ENCODE measurements at regions not wholly inside any gene's neighbourhood (a gene's known extent, or its start where the extent isn't known, plus 50 kb on each side); places are given as distances from the start of the nearest gene placed in this dataset.

DNA sequence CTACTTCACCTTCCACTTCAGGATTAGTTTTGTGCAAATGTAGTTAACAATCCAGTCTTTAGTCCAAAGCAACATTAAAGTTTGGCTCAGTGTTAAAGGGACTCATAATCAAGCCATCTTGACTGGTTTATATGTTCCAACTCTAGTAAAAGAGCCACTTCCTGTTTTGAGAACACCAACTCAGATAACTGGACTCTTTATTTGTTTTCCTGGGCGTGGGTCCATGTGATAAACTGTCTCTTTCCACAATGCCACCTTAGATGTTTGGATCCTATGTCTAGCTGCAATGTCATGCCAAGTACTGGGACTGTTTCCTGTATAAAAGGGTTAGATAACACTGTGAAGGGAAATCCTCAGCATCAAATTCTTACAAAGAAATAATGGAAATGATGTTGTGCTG lies 545.0 kb downstream of the PYDC2 start:
- Histone ChIP-seq H3K9me3 (no peaks in the 10 kb centered on the region), H3K27me3 (no peaks in the 10 kb centered on the region), H3K36me3 (ENCODE audit: low read depth, missing control alignments) (no peaks in the 10 kb centered on the region), H3K4me3 (no peak overlapping the region), H3K4me1 (no peaks in the 10 kb centered on the region), H3K27ac (no peak overlapping the region)
- no peak for DNase-seq
- TF ChIP-seq POLR2A (IDR thresholded peaks at IDR 0.05), result no peak
- TF ChIP-seq, protein P1, sequence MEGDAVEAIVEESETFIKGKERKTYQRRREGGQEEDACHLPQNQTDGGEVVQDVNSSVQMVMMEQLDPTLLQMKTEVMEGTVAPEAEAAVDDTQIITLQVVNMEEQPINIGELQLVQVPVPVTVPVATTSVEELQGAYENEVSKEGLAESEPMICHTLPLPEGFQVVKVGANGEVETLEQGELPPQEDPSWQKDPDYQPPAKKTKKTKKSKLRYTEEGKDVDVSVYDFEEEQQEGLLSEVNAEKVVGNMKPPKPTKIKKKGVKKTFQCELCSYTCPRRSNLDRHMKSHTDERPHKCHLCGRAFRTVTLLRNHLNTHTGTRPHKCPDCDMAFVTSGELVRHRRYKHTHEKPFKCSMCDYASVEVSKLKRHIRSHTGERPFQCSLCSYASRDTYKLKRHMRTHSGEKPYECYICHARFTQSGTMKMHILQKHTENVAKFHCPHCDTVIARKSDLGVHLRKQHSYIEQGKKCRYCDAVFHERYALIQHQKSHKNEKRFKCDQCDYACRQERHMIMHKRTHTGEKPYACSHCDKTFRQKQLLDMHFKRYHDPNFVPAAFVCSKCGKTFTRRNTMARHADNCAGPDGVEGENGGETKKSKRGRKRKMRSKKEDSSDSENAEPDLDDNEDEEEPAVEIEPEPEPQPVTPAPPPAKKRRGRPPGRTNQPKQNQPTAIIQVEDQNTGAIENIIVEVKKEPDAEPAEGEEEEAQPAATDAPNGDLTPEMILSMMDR (IDR thresholded peaks at IDR 0.05), result no peak
- intact Hi-C loops (cut with DNase I; ENCODE audit: low total_unique reads), result no loop called here
- WGBS, 2 donors, result 18 to 29% methylated on average over 1 of the region's 1 CpG

DNA sequence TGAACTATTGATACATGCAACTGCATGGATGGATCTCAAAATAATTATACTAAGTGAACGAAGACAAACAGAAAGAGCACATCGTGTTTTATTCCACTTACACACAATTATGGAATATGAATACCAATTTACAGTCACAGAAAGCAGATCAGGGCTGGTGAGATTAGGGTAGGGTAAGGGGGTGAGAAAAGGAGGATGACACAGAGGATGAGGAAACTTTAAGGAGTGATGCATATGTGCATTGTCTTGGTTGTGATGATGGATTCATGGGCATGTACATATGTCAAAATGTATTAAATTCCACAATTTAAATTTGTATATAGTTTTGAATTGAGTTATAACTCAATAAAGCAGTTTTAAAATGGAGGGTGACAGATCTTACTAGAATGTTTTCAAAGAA lies 548.9 kb downstream of the PYDC2 start:
- 80 to 87% methylated on average over 2 of the region's 2 CpGs for WGBS, 2 donors
- no peak overlapping the region for H3K27ac ChIP-seq
- H3K4me3 ChIP-seq, result no peak overlapping the region
- H3K36me3 ChIP-seq (ENCODE audit: low read depth, missing control alignments), result no peaks in the 10 kb centered on the region
- no peak for DNase-seq
- no peaks in the 10 kb centered on the region for H3K27me3 ChIP-seq
- no peaks in the 10 kb centered on the region for H3K4me1 ChIP-seq
- no peaks in the 10 kb centered on the region for H3K9me3 ChIP-seq
- TF ChIP-seq POLR2A (IDR thresholded peaks at IDR 0.05), result no peak
- intact Hi-C loops (cut with DNase I; ENCODE audit: low total_unique reads), result no loop called here

DNA sequence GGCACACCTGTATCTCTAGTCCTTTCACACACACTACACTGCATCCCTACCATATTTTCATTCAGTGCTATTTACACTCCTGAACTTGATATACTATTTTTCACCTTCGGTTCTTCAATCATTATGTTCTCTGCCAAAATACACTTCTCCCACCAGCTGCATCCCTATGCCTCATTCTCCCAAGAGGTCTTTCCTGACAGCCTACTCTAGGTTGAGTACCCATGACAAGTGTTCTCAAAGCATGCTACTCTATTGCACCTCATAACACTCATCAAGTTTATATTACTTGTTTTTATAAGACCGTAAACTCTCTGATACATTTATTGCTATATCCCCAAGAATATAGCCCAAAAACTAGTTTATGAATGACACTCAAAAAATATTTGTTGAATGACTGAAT lies 549.5 kb downstream of the PYDC2 start:
- Histone ChIP-seq H3K4me3 (no peak overlapping the region), H3K27me3 (no peaks in the 10 kb centered on the region), H3K27ac (no peak overlapping the region), H3K4me1 (no peaks in the 10 kb centered on the region), H3K9me3 (no peaks in the 10 kb centered on the region), H3K36me3 (ENCODE audit: low read depth, missing control alignments) (no peaks in the 10 kb centered on the region)
- TF ChIP-seq POLR2A (IDR thresholded peaks at IDR 0.05), result no peak
- TF ChIP-seq, protein P1 (IDR thresholded peaks at IDR 0.05), result no peak
- 46 to 49% methylated on average over 2 of the region's 2 CpGs for WGBS, 2 donors
- intact Hi-C loops (cut with DNase I; ENCODE audit: low total_unique reads), result no loop called here
- DNase-seq, result no peak

DNA sequence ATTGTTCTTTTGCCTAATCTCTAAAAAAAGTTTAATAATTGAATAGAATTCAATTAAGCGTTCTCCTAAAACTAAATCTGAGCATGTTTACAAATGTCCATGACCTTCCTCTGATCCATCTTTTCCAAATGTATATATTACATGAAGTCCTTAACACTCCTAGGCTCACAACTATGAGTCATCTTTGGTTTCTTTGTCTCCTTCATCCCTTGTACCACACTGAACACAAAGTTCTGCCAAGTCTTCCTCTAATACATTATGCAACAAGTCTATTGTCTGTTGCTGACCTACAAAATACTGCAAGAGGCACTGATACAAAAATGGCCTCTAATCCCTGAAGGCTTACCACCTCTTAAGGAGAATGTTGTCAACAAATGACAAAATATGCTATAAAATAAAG lies 550.2 kb downstream of the PYDC2 start:
- Histone ChIP-seq H3K9me3 (no peaks in the 10 kb centered on the region), H3K36me3 (ENCODE audit: low read depth, missing control alignments) (no peaks in the 10 kb centered on the region), H3K4me3 (no peak overlapping the region), H3K4me1 (no peaks in the 10 kb centered on the region), H3K27ac (no peak overlapping the region), H3K27me3 (no peaks in the 10 kb centered on the region)
- 55 to 77% methylated on average over 1 of the region's 1 CpG for WGBS, 2 donors
- DNase-seq, result no peak
- intact Hi-C loops (cut with DNase I; ENCODE audit: low total_unique reads), result no loop called here
- no peak for TF ChIP-seq POLR2A (IDR thresholded peaks at IDR 0.05)
- TF ChIP-seq, protein P1 (IDR thresholded peaks at IDR 0.05), result no peak

DNA sequence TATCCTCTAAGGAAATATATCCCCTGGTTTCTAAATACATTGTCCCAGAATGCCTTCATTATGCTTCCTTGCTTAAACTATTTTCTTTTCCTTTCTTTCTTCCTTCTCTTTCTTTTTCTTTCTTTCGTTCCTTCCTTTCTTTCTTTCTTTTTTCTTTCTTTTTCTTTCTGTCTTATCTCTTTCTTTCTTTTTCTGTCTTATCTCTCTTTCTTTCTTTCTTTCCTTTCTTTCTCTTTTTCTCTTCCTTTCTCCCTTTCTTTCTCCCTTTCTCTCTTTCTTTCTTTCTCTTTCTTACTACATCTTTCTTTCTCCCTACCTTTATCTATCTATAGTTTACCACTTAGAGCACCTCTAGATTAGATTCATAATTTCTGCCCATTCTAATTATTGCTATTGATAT lies 552.1 kb downstream of the PYDC2 start:
- DNase-seq, result no peak
- no peak overlapping the region for H3K27ac ChIP-seq
- H3K4me3 ChIP-seq, result no peak overlapping the region
- no peak for TF ChIP-seq POLR2A (IDR thresholded peaks at IDR 0.05)
- TF ChIP-seq, protein P1 (IDR thresholded peaks at IDR 0.05), result no peak
- no peaks in the 10 kb centered on the region for H3K27me3 ChIP-seq
- intact Hi-C loops (cut with DNase I; ENCODE audit: low total_unique reads), result no loop called here
- H3K4me1 ChIP-seq, result no peaks in the 10 kb centered on the region
- 92 to 96% methylated on average over 1 of the region's 1 CpG for WGBS, 2 donors
- no peaks in the 10 kb centered on the region for H3K36me3 ChIP-seq (ENCODE audit: low read depth, missing control alignments)
- H3K9me3 ChIP-seq, result no peaks in the 10 kb centered on the region
